SH-SY5Y (cell line): ENCODE measurements at regions not wholly inside any gene's neighbourhood (a gene's known extent, or its start where the extent isn't known, plus 50 kb on each side); places are given as distances from the start of the nearest gene placed in this dataset.

ENCODE experiments used
- GATA2 ChIP-seq: IDR thresholded peaks from 2 replicates; pipeline ENCODE4 v1.6.1; 2011; ENCODE audit warnings: mild to moderate bottlenecking, low read depth, low read length
- GATA3 ChIP-seq: IDR thresholded peaks from 2 replicates; pipeline ENCODE4 v1.6.1; 2011; ENCODE audit warnings: low read depth, mild to moderate bottlenecking, low read length, moderate library complexity

DNA sequence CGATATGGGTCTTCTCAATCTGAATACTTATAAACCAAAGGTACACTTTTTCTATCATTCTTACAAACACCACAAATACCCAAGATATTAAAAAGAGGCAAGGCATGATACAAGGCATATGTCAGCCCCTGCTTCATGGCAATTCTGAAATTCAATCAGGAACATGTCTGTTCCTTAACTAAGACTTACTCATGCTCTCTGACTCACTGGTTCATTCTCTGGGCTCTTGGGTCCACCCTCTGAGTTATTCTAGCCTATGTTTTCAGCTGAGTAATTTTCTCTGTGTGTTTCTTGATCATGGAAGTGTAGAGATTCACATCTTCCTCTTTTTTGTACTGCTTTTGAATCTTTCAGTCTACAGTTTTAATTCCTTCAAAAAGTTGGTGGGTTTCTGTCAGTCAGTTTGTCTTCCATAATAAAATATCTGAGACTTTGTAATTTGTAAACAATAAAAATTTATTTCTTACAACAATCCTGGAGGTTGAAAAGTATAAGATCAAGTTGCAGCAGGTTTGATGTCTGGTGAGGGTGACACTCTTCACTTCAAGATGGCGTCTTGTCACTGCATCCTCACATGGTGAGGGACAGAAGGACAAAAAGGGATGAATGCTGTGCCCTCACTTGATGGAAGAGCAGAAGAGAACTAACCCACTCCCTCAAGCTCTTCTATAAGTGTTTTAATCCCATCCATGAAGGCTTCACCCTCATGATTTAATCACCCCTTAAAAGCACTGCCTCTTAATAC lies 211.7 kb downstream of the FAM76B start:
- TF ChIP-seq GATA3 (no peak), GATA2 (no peak)
